HCEC 1CT (cell line): ENCODE measurements at regions not wholly inside any gene's neighbourhood (a gene's known extent, or its start where the extent isn't known, plus 50 kb on each side); places are given as distances from the start of the nearest gene placed in this dataset.

ENCODE experiments used
- DNase-seq: peaks from one replicate; pipeline ENCODE4 v3.0.0-alpha.2; 2017

- peak; percentile 78 for DNase-seq
These were observed 54.2 kb upstream of the TMCO5A start for GRCh38 chr15:37880009-37880834.

- no peak for DNase-seq
These were observed 53.6 kb upstream of the TMCO5A start for GRCh38 chr15:37880835-37881153.

GRCh38 chr15:37881237-37882013 lies 53.0 kb upstream of the TMCO5A start:
- DNase-seq, result no peak

GRCh38 chr15:37882640-37883039 lies 51.8 kb upstream of the TMCO5A start:
- no peak for DNase-seq
